Subcutaneous abdominal adipose tissue (tissue), 5 donors: ENCODE measurements at regions not wholly inside any gene's neighbourhood (a gene's known extent, or its start where the extent isn't known, plus 50 kb on each side); places are given as distances from the start of the nearest gene placed in this dataset.

Experiments used
- H3K27ac ChIP-seq: one replicate; pipeline ENCODE4 v1.7.0; 2013; ENCODE audit warnings: low read depth, mild to moderate bottlenecking, inconsistent platforms, low read length, moderate library complexity
- H3K27me3 ChIP-seq, 5 donors: one replicate each; pipeline ENCODE4 v1.7.0; 2013; ENCODE audit warnings: low read length in 5 of 5, inconsistent platforms in 1 of 5; ENCODE audit not compliant: control insufficient read depth in 5 of 5, insufficient read depth in 4 of 5
- H3K36me3 ChIP-seq, 5 donors: one replicate each; pipeline ENCODE4 v1.7.0; 2013; ENCODE audit warnings: low read length in 5 of 5; ENCODE audit not compliant: control insufficient read depth in 5 of 5, insufficient read depth in 5 of 5
- H3K4me1 ChIP-seq, 5 donors: one replicate each; pipeline ENCODE4 v1.7.0; 2013; ENCODE audit warnings: low read length in 5 of 5, mild to moderate bottlenecking in 3 of 5, moderate library complexity in 1 of 5; ENCODE audit not compliant: control insufficient read depth in 5 of 5, insufficient read depth in 5 of 5
- H3K4me3 ChIP-seq, 5 donors: one replicate each; pipeline ENCODE4 v1.7.0; 2013; ENCODE audit warnings: low read length in 5 of 5, low read depth in 1 of 5
- H3K9ac ChIP-seq, 5 donors: one replicate each; pipeline ENCODE4 v1.7.0; 2013; ENCODE audit warnings: low read length in 5 of 5, mild to moderate bottlenecking in 4 of 5, moderate library complexity in 3 of 5
- H3K9me3 ChIP-seq, 5 donors: one replicate each; pipeline ENCODE4 v1.7.0; 2013; ENCODE audit warnings: low read length in 5 of 5; ENCODE audit not compliant: control insufficient read depth in 5 of 5
- donor health status: healthy.
- donor health status: healthy.
- donor health status: healthy.
- donor health status: healthy.
- donor health status: healthy.

DNA sequence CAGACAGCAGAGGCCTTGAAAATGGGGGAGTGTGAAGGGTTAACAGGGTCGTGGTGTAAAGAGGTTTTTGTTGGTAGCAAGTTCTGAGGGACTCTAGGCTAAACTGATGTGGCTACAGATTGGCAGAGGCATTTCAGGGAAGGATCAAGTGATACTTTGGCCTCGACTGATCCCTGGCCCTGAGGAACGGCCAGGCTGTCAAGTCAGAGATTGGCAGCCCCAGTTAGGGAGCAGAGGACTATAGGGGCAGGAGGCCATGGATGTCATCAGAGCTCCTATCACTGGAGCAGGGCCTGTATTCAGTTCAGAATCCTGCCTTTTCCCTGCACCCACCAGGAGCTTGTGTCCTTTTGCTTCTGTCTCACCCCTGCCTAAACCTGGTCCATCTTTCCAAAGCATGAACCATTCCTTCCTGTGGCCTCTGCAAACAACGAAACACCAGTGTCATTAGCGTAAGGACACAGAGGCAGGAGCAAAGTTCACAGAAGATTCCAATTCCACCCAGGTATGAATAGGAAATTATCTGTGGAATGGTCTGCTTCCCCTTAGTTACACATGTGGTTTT, 613.1 kb downstream of the MID1IP1 start:
- Histone ChIP-seq H3K4me1 (peaks cover 0 to 10% (median 4%) of the 10 kb centered on the region in 5 donors), H3K36me3 (no peaks in the 10 kb centered on the region)

GRCh38 chrX:39416547-39417260, 615.4 kb downstream of the MID1IP1 start:
- Histone ChIP-seq H3K9ac (no peak overlapping the region), H3K9me3 (peaks cover 0 to 6% (median 4%) of the 10 kb centered on the region in 5 donors), H3K4me3 (no peak overlapping the region), H3K36me3 (no peaks in the 10 kb centered on the region), H3K27ac (no peak overlapping the region), H3K27me3 (peaks cover 0 to 18% (median 13%) of the 10 kb centered on the region in 5 donors), H3K4me1 (peaks cover 0 to 10% (median 4%) of the 10 kb centered on the region in 5 donors)

More for the DNA sequence above, 613.1 kb downstream of the MID1IP1 start:
- H3K9ac ChIP-seq, result no peak overlapping the region
- H3K9me3 ChIP-seq, result peaks cover 0 to 6% (median 4%) of the 10 kb centered on the region in 5 donors
- H3K27me3 ChIP-seq, result peaks cover 0 to 21% (median 15%) of the 10 kb centered on the region in 5 donors
- H3K27ac ChIP-seq, result no peak overlapping the region
- no peak overlapping the region for H3K4me3 ChIP-seq

DNA sequence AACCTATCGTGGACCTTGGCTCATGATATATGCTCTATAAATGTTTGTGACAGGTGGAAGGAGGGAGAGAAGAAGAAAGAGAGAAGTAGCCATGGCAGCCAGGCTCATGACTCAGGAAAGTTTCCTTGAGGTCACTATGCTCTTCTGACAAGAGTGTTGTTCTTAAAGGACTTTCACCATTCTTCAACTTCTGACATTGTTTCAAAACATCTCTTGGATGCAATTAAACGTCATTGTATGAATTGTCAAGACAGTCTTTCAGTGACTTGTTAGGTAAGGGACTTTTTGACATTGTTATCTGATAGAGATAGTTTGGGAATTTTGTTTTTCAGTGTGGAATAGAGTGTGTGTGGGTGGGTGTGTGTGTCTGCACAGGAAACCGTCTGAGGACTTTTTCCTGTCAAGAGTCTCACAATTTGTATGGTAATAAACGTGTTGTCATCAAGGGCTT, 617.0 kb downstream of the MID1IP1 start:
- no peak overlapping the region for H3K9ac ChIP-seq
- H3K9me3 ChIP-seq, result peaks cover 0 to 1% (median under 1%) of the 10 kb centered on the region in 5 donors
- H3K4me1 ChIP-seq, result peaks cover 0 to 10% (median 4%) of the 10 kb centered on the region in 5 donors
- no peak overlapping the region for H3K4me3 ChIP-seq
- H3K27ac ChIP-seq, result no peak overlapping the region
- H3K36me3 ChIP-seq, result no peaks in the 10 kb centered on the region
- H3K27me3 ChIP-seq, result peaks cover 0 to 17% (median 10%) of the 10 kb centered on the region in 5 donors

GRCh38 chrX:39418731-39419638, 617.7 kb downstream of the MID1IP1 start:
- peak overlapping the region; percentile 8 for H3K27ac ChIP-seq
- peak overlapping the region in 1 of 5 donors; percentile 2 for H3K4me3 ChIP-seq
- no peak overlapping the region for H3K9ac ChIP-seq
- H3K36me3 ChIP-seq, result no peaks in the 10 kb centered on the region
- peaks cover 0 to 17% (median 10%) of the 10 kb centered on the region in 5 donors for H3K27me3 ChIP-seq
- H3K4me1 ChIP-seq, result peaks cover 0 to 10% (median 4%) of the 10 kb centered on the region in 5 donors
- H3K9me3 ChIP-seq, result no peaks in the 10 kb centered on the region

GRCh38 chrX:39421006-39421405, 619.7 kb downstream of the MID1IP1 start:
- Histone ChIP-seq H3K27me3 (peaks cover 0 to 20% (median 12%) of the 10 kb centered on the region in 5 donors), H3K36me3 (no peaks in the 10 kb centered on the region), H3K9me3 (no peaks in the 10 kb centered on the region), H3K4me1 (peaks cover 0 to 10% (median 4%) of the 10 kb centered on the region in 5 donors), H3K4me3 (no peak overlapping the region), H3K9ac (no peak overlapping the region), H3K27ac (no peak overlapping the region)

- Histone ChIP-seq H3K27ac (no peak overlapping the region), H3K4me1 (no peaks in the 10 kb centered on the region), H3K36me3 (no peaks in the 10 kb centered on the region), H3K4me3 (no peak overlapping the region), H3K9ac (no peak overlapping the region), H3K27me3 (peaks cover 4 to 13% (median 8%) of the 10 kb centered on the region in 5 donors), H3K9me3 (no peaks in the 10 kb centered on the region)
Measured at GRCh38 chrX:39425124-39425806, 624.0 kb downstream of the MID1IP1 start.

DNA sequence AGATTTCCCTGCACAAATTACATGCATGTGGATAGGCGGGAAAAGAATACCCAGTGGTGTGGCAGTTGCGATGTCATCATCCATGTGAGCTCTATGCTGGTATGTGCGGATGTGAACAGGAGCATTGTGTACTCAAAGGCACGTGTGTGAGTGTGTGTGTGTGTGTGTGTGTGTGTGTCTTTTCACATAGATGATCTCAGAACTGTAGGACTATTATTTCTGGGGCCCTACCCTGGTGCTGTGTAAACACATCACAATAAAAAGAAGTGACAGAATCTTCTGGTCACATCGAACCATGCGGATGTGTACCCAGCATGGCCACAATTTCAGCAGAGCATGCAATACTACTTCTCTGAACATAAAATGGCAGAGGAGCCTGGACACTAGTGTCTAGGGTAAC, 624.8 kb downstream of the MID1IP1 start:
- Histone ChIP-seq H3K9me3 (no peaks in the 10 kb centered on the region), H3K27me3 (peaks cover 4 to 10% (median 8%) of the 10 kb centered on the region in 5 donors), H3K9ac (no peak overlapping the region), H3K4me1 (no peaks in the 10 kb centered on the region), H3K36me3 (no peaks in the 10 kb centered on the region), H3K4me3 (no peak overlapping the region), H3K27ac (no peak overlapping the region)

DNA sequence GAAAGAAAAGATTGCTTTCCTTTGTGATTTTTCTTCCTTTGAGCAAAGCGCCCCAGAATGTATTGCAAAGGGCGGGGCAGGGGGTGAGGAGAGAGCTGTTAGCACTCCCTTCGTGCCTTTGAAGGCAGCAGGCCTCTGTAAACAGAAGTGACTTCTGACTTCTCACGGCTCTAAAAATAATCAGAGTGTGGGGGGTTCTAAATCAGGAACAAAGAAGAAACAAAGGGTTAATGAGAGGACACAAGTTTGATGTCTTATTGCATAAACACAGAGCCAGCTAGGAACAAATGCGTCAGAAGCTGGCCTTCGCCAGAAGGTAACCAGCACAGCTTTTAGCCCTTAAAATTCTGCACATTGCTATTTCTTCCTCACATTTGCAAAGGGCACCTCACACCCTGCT, 626.2 kb downstream of the MID1IP1 start:
- Histone ChIP-seq H3K4me3 (no peak overlapping the region), H3K9me3 (no peaks in the 10 kb centered on the region), H3K36me3 (no peaks in the 10 kb centered on the region), H3K4me1 (no peaks in the 10 kb centered on the region), H3K27ac (no peak overlapping the region), H3K9ac (no peak overlapping the region), H3K27me3 (peaks cover 3 to 13% (median 8%) of the 10 kb centered on the region in 5 donors)

GRCh38 chrX:39427906-39428305, 626.6 kb downstream of the MID1IP1 start:
- H3K4me3 ChIP-seq, result no peak overlapping the region
- no peaks in the 10 kb centered on the region for H3K36me3 ChIP-seq
- peaks cover 4 to 13% (median 8%) of the 10 kb centered on the region in 5 donors for H3K27me3 ChIP-seq
- H3K9me3 ChIP-seq, result no peaks in the 10 kb centered on the region
- no peak overlapping the region for H3K27ac ChIP-seq
- no peak overlapping the region for H3K9ac ChIP-seq
- no peaks in the 10 kb centered on the region for H3K4me1 ChIP-seq
